Gastroesophageal sphincter (tissue), 4 donors: ENCODE measurements at regions not wholly inside any gene's neighbourhood (a gene's known extent, or its start where the extent isn't known, plus 50 kb on each side); places are given as distances from the start of the nearest gene placed in this dataset.

ENCODE experiments used
- ATAC-seq: fragments of 150-250 bp; one replicate; pipeline ENCODE4 v1.9.1; 2016; ENCODE audit warnings: mild to moderate bottlenecking, moderate library complexity
- H3K27ac ChIP-seq, 4 donors: fragments of 200-600 bp; sonication (generic) in 3 of 4; 1 replicate in 3 of 4; 2 replicates in 1 of 4; pipeline ENCODE4 v1.5.1; 2016 to 2019
- H3K27me3 ChIP-seq: fragments of 200-600 bp; sonication (generic); one replicate; pipeline ENCODE4 v1.5.1; 2019
- H3K36me3 ChIP-seq, 2 donors: fragments of 200-600 bp; sonication (generic); one replicate each; pipeline ENCODE4 v1.5.1; 2019; ENCODE audit warnings: control low read depth in 1 of 2
- H3K4me1 ChIP-seq, 3 donors: fragments of 200-600 bp; sonication (generic); 1 replicate in 2 of 3; 2 replicates in 1 of 3; pipeline ENCODE4 v1.5.1; 2016 to 2019; ENCODE audit warnings: control low read depth in 2 of 3
- H3K4me3 ChIP-seq, 2 donors: fragments of 200-600 bp; sonication (generic); one replicate each; pipeline ENCODE4 v1.5.1; 2019; ENCODE audit warnings: mild to moderate bottlenecking in 1 of 2, moderate library complexity in 1 of 2
- H3K9me3 ChIP-seq, 3 donors: fragments of 200-600 bp; sonication (generic); one replicate each; pipeline ENCODE4 v1.5.1; 2017 to 2019; ENCODE audit warnings: control low read depth in 2 of 3
- CTCF ChIP-seq, 4 experiments: fragments of 200-600 bp in 2 of 4; fragments of 450-650 bp in 2 of 4; sonication (generic) in 1 of 4; IDR thresholded peaks; one replicate each; pipeline ENCODE4 v1.5.1; 2017 to 2019; ENCODE audit warnings: antibody characterized with exemption in 4 of 4, mild to moderate bottlenecking in 2 of 4, moderate library complexity in 2 of 4
- EP300 ChIP-seq: sonication (generic); formaldehyde crosslinking; IDR thresholded peaks from one replicate; pipeline ENCODE4 v1.6.1; 2017; ENCODE audit warnings: antibody characterized with exemption, mild to moderate bottlenecking
- POLR2A ChIP-seq, 2 donors: fragments of 450-650 bp; IDR thresholded peaks; one replicate each; pipeline ENCODE4 v1.6.1; 2017; ENCODE audit warnings: antibody characterized with exemption in 2 of 2, mild to moderate bottlenecking in 2 of 2, moderate library complexity in 1 of 2
- POLR2AphosphoS5 ChIP-seq: sonication (generic); formaldehyde crosslinking; IDR thresholded peaks from one replicate; pipeline ENCODE4 v1.6.1; 2017; ENCODE audit warnings: antibody characterized with exemption
- WGBS, 2 donors: methylation state at CpG; one replicate each; pipeline ENCODE4 v1.1.5; 2018; ENCODE audit warnings: low coverage in 1 of 2; 5-methylcytosine and 5-hydroxymethylcytosine counted together

GRCh38 chr5:12111261-12111660 lies 207.0 kb upstream of the CTNND2 start:
- no peak for TF ChIP-seq POLR2A (IDR thresholded peaks at IDR 0.05)
- no peak for TF ChIP-seq POLR2AphosphoS5
- TF ChIP-seq CTCF (IDR thresholded peaks at IDR 0.05), result no peak
- TF ChIP-seq EP300, result no peak
- whole genome bisulfite sequencing, 2 donors, result 62 to 82% methylated on average over 2 of the region's 2 CpGs
- ATAC-seq, result no peak
- H3K9me3 ChIP-seq, result no peaks in the 10 kb centered on the region
- H3K4me1 ChIP-seq, result no peaks in the 10 kb centered on the region
- no peak overlapping the region for H3K4me3 ChIP-seq
- H3K27me3 ChIP-seq, result no peaks in the 10 kb centered on the region
- H3K36me3 ChIP-seq, result no peaks in the 10 kb centered on the region
- no peak overlapping the region for H3K27ac ChIP-seq

GRCh38 chr5:12110629-12111028 lies 206.4 kb upstream of the CTNND2 start:
- no peaks in the 10 kb centered on the region for H3K9me3 ChIP-seq
- H3K27ac ChIP-seq, result no peak overlapping the region
- ATAC-seq, result no peak
- TF ChIP-seq POLR2AphosphoS5 (no peak), EP300 (no peak)
- H3K36me3 ChIP-seq, result no peaks in the 10 kb centered on the region
- no peak overlapping the region for H3K4me3 ChIP-seq
- H3K4me1 ChIP-seq, result no peaks in the 10 kb centered on the region
- 72 to 94% methylated on average over 3 of the region's 3 CpGs for WGBS, 2 donors
- H3K27me3 ChIP-seq, result no peaks in the 10 kb centered on the region

- 26 to 33% methylated on average over 4 to 5 of the region's 5 CpGs for WGBS, 2 donors
- Histone ChIP-seq H3K27ac (no peak overlapping the region), H3K9me3 (no peaks in the 10 kb centered on the region), H3K36me3 (no peaks in the 10 kb centered on the region), H3K4me1 (no peaks in the 10 kb centered on the region), H3K27me3 (no peaks in the 10 kb centered on the region), H3K4me3 (no peak overlapping the region)
- TF ChIP-seq EP300 (no peak), CTCF (IDR thresholded peaks at IDR 0.05) (no peak), POLR2A (IDR thresholded peaks at IDR 0.05) (no peak)
- no peak for ATAC-seq
Observed at GRCh38 chr5:12109075-12109688, 204.9 kb upstream of the CTNND2 start.

GRCh38 chr5:12102151-12102550 lies 197.9 kb upstream of the CTNND2 start:
- 78 to 79% methylated on average over 3 of the region's 3 CpGs for whole genome bisulfite sequencing, 2 donors
- ATAC-seq, result no peak

GRCh38 chr5:12100542-12100941 lies 196.3 kb upstream of the CTNND2 start:
- Histone ChIP-seq H3K27ac (no peak overlapping the region), H3K9me3 (peaks cover 0 to 3% (median 0%) of the 10 kb centered on the region in 3 donors), H3K36me3 (no peaks in the 10 kb centered on the region), H3K27me3 (no peaks in the 10 kb centered on the region), H3K4me3 (no peak overlapping the region), H3K4me1 (no peaks in the 10 kb centered on the region)
- TF ChIP-seq CTCF (IDR thresholded peaks at IDR 0.05) (no peak), POLR2A (IDR thresholded peaks at IDR 0.05) (no peak), POLR2AphosphoS5 (no peak), EP300 (no peak)
- no peak for ATAC-seq

More at GRCh38 chr5:12102151-12102550, 197.9 kb upstream of the CTNND2 start:
- no peak overlapping the region for H3K27ac ChIP-seq
- TF ChIP-seq CTCF (IDR thresholded peaks at IDR 0.05) (no peak), POLR2AphosphoS5 (no peak), POLR2A (IDR thresholded peaks at IDR 0.05) (no peak), EP300 (no peak)
- no peaks in the 10 kb centered on the region for H3K9me3 ChIP-seq
- H3K27me3 ChIP-seq, result no peaks in the 10 kb centered on the region
- no peak overlapping the region for H3K4me3 ChIP-seq
- no peaks in the 10 kb centered on the region for H3K36me3 ChIP-seq
- no peaks in the 10 kb centered on the region for H3K4me1 ChIP-seq
